Kidney epithelial cell (primary cell): ENCODE measurements at regions not wholly inside any gene's neighbourhood (a gene's known extent, or its start where the extent isn't known, plus 50 kb on each side); places are given as distances from the start of the nearest gene placed in this dataset.

ENCODE experiments used
- DNase-seq: peaks from one replicate; pipeline ENCODE4 v3.0.0-alpha.2; 2010; ENCODE audit warnings: low read depth
- H3K27me3 ChIP-seq: 2 replicates; pipeline ENCODE4 v1.6.0; 2011; ENCODE audit warnings: low read length; ENCODE audit not compliant: control insufficient read depth, insufficient read depth
- H3K36me3 ChIP-seq: 2 replicates; pipeline ENCODE4 v1.5.1; 2011; ENCODE audit warnings: low read length; ENCODE audit not compliant: control insufficient read depth, insufficient read depth
- H3K4me3 ChIP-seq: 2 replicates; pipeline ENCODE4 v1.5.1; 2011; ENCODE audit warnings: low read depth, mild to moderate bottlenecking, control low read depth, low read length
- CTCF ChIP-seq: IDR thresholded peaks from 2 replicates; pipeline ENCODE4 v1.5.1; 2011; ENCODE audit warnings: mild to moderate bottlenecking, moderate library complexity, low read length, control low read depth, inconsistent platforms; ENCODE audit not compliant: insufficient read depth, poor library complexity, severe bottlenecking

GRCh38 chr5:53777864-53778618, 217.6 kb downstream of the NDUFS4 start:
- Histone ChIP-seq H3K27me3 (no peaks in the 10 kb centered on the region), H3K4me3 (no peak overlapping the region), H3K36me3 (no peaks in the 10 kb centered on the region)
- TF ChIP-seq CTCF, result no peak
- no peak for DNase-seq

GRCh38 chr5:53779541-53779981, 219.1 kb downstream of the NDUFS4 start:
- DNase-seq, result peak; percentile 23
- TF ChIP-seq CTCF, result no peak
- Histone ChIP-seq H3K4me3 (no peak overlapping the region), H3K27me3 (no peaks in the 10 kb centered on the region), H3K36me3 (no peaks in the 10 kb centered on the region)

- DNase-seq, result no peak
- no peak for TF ChIP-seq CTCF
- H3K36me3 ChIP-seq, result no peaks in the 10 kb centered on the region
- no peak overlapping the region for H3K4me3 ChIP-seq
- H3K27me3 ChIP-seq, result no peaks in the 10 kb centered on the region
Observed at GRCh38 chr5:53782620-53783019, 222.2 kb downstream of the NDUFS4 start.

- no peaks in the 10 kb centered on the region for H3K36me3 ChIP-seq
- no peak for DNase-seq
- no peak for TF ChIP-seq CTCF
- H3K27me3 ChIP-seq, result no peaks in the 10 kb centered on the region
- H3K4me3 ChIP-seq, result no peak overlapping the region
Observed at GRCh38 chr5:53783624-53784228, 223.3 kb downstream of the NDUFS4 start.

- H3K27me3 ChIP-seq, result no peaks in the 10 kb centered on the region
- H3K4me3 ChIP-seq, result no peak overlapping the region
- DNase-seq, result no peak
- no peak for TF ChIP-seq CTCF
- no peaks in the 10 kb centered on the region for H3K36me3 ChIP-seq
Observed at GRCh38 chr5:53784596-53784995, 224.2 kb downstream of the NDUFS4 start.
